ENCODE measurements at regions not wholly inside any gene's neighbourhood (a gene's known extent, or its start where the extent isn't known, plus 50 kb on each side); places are given as distances from the start of the nearest gene placed in this dataset.

- POLR2A ChIA-PET (ENCODE audit: low non-redundant PET): no interaction called here
Measured at GRCh38 chr14:43528321-43528720, 978.8 kb downstream of the FSCB start.

GRCh38 chr14:43525658-43526057 is 981.4 kb downstream of the FSCB start:
- Histone ChIP-seq H3K27me3 (replicated peaks; ENCODE audit: insufficient read depth, low read depth, low read length, poor library complexity) (no peaks in the 10 kb centered on the region), H3K36me3 (ENCODE audit: insufficient read depth, low read length, poor library complexity, severe bottlenecking) (no peaks in the 10 kb centered on the region), H3K4me3 (ENCODE audit: low read depth, low read length, poor library complexity, severe bottlenecking) (no peak overlapping the region), H3K9me3 (ENCODE audit: low read depth, low read length, poor library complexity, severe bottlenecking) (no peaks in the 10 kb centered on the region), H3K27ac (ENCODE audit: low read depth, low read length, poor library complexity, severe bottlenecking) (no peak overlapping the region), H3K4me1 (ENCODE audit: insufficient read depth, low read length, poor library complexity, severe bottlenecking) (peaks cover 7% of the 10 kb centered on the region)
- intact Hi-C loops (cut with micrococcal nuclease; ENCODE audit: unreplicated experiment): no loop called here
- ChIA-PET CTCF (no interaction called here), POLR2A (ENCODE audit: low non-redundant PET) (no interaction called here)
- TF ChIP-seq EZH2 (IDR thresholded peaks at IDR 0.05; ENCODE audit: borderline replicate concordance, low read depth, low read length, poor library complexity, severe bottlenecking) (no peak), CTCF (conservative IDR thresholded peaks at IDR 0.05; ENCODE audit: low read depth, low read length) (no peak)
- DNase-seq (ENCODE audit: low spot score): no peak
- no TSS peak for BruUV-seq (replicated peaks)

More at GRCh38 chr14:43528321-43528720, 978.8 kb downstream of the FSCB start:
- Histone ChIP-seq H3K9me3 (ENCODE audit: low read depth, low read length, poor library complexity, severe bottlenecking) (no peaks in the 10 kb centered on the region), H3K27ac (ENCODE audit: low read depth, low read length, poor library complexity, severe bottlenecking) (no peak overlapping the region), H3K4me3 (ENCODE audit: low read depth, low read length, poor library complexity, severe bottlenecking) (no peak overlapping the region), H3K27me3 (replicated peaks; ENCODE audit: insufficient read depth, low read depth, low read length, poor library complexity) (no peaks in the 10 kb centered on the region), H3K4me1 (ENCODE audit: insufficient read depth, low read length, poor library complexity, severe bottlenecking) (peaks cover 7% of the 10 kb centered on the region), H3K36me3 (ENCODE audit: insufficient read depth, low read length, poor library complexity, severe bottlenecking) (no peaks in the 10 kb centered on the region)
- CTCF ChIA-PET: no interaction called here
- DNase-seq (ENCODE audit: low spot score): no peak
- no TSS peak for BruUV-seq (replicated peaks)
- TF ChIP-seq EZH2 (IDR thresholded peaks at IDR 0.05; ENCODE audit: borderline replicate concordance, low read depth, low read length, poor library complexity, severe bottlenecking): no peak
- TF ChIP-seq CTCF (conservative IDR thresholded peaks at IDR 0.05; ENCODE audit: low read depth, low read length): no peak
- intact Hi-C loops (cut with micrococcal nuclease; ENCODE audit: unreplicated experiment): no loop called here

GRCh38 chr14:43522901-43523300 is 984.2 kb downstream of the FSCB start:
- no peak for DNase-seq (ENCODE audit: low spot score)
- Histone ChIP-seq H3K36me3 (ENCODE audit: insufficient read depth, low read length, poor library complexity, severe bottlenecking) (no peaks in the 10 kb centered on the region), H3K9me3 (ENCODE audit: low read depth, low read length, poor library complexity, severe bottlenecking) (no peaks in the 10 kb centered on the region), H3K27me3 (replicated peaks; ENCODE audit: insufficient read depth, low read depth, low read length, poor library complexity) (no peaks in the 10 kb centered on the region), H3K27ac (ENCODE audit: low read depth, low read length, poor library complexity, severe bottlenecking) (no peak overlapping the region), H3K4me1 (ENCODE audit: insufficient read depth, low read length, poor library complexity, severe bottlenecking) (peaks cover 7% of the 10 kb centered on the region), H3K4me3 (ENCODE audit: low read depth, low read length, poor library complexity, severe bottlenecking) (no peak overlapping the region)
- intact Hi-C loops (cut with micrococcal nuclease; ENCODE audit: unreplicated experiment): no loop called here
- CTCF ChIA-PET: no interaction called here
- no peak for TF ChIP-seq EZH2 (IDR thresholded peaks at IDR 0.05; ENCODE audit: borderline replicate concordance, low read depth, low read length, poor library complexity, severe bottlenecking)
- no peak for TF ChIP-seq CTCF (conservative IDR thresholded peaks at IDR 0.05; ENCODE audit: low read depth, low read length)
- BruUV-seq (replicated peaks): no TSS peak
- POLR2A ChIA-PET (ENCODE audit: low non-redundant PET): no interaction called here
